Activated T-cell treated with anti-CD3 and anti-CD28 coated beads for 4 hours (primary cell): ENCODE measurements at regions not wholly inside any gene's neighbourhood (a gene's known extent, or its start where the extent isn't known, plus 50 kb on each side); places are given as distances from the start of the nearest gene placed in this dataset.

ENCODE experiments used
- DNase-seq: peaks from one replicate; pipeline ENCODE4 v3.0.0-alpha.2; 2020

GRCh38 chr4:20354120-20354519 lies 102.4 kb downstream of the SLIT2 start:
- no peak for DNase-seq

- no peak for DNase-seq
Measured at GRCh38 chr4:20356565-20356964, 104.9 kb downstream of the SLIT2 start.

GRCh38 chr4:20358110-20358509 lies 106.4 kb downstream of the SLIT2 start:
- no peak for DNase-seq

- DNase-seq = no peak
Measured at GRCh38 chr4:20359692-20360091, 108.0 kb downstream of the SLIT2 start.

- no peak for DNase-seq
Measured at GRCh38 chr4:20362148-20362547, 110.4 kb downstream of the SLIT2 start.

GRCh38 chr4:20364969-20365368 lies 113.3 kb downstream of the SLIT2 start:
- DNase-seq = no peak

- no peak for DNase-seq
Measured at GRCh38 chr4:20367446-20367845, 115.7 kb downstream of the SLIT2 start.

GRCh38 chr4:20368926-20369325 lies 117.2 kb downstream of the SLIT2 start:
- no peak for DNase-seq

GRCh38 chr4:20370274-20370673 lies 118.6 kb downstream of the SLIT2 start:
- DNase-seq = no peak

GRCh38 chr4:20376070-20376469 lies 124.4 kb downstream of the SLIT2 start:
- no peak for DNase-seq

GRCh38 chr4:20378181-20378580 lies 126.5 kb downstream of the SLIT2 start:
- no peak for DNase-seq

- no peak for DNase-seq
Measured at GRCh38 chr4:20381005-20381404, 129.3 kb downstream of the SLIT2 start.

GRCh38 chr4:20383283-20383682 lies 131.6 kb downstream of the SLIT2 start:
- DNase-seq = no peak

- no peak for DNase-seq
Measured at GRCh38 chr4:20383969-20384368, 132.3 kb downstream of the SLIT2 start.

GRCh38 chr4:20384456-20384855 lies 132.8 kb downstream of the SLIT2 start:
- DNase-seq = no peak

GRCh38 chr4:20386001-20386740 lies 134.5 kb downstream of the SLIT2 start:
- DNase-seq = no peak

- DNase-seq = no peak
Measured at GRCh38 chr4:20386906-20387305, 135.2 kb downstream of the SLIT2 start.

GRCh38 chr4:20391198-20391597 lies 139.5 kb downstream of the SLIT2 start:
- DNase-seq = no peak

- DNase-seq = no peak
Measured at GRCh38 chr4:20391912-20392311, 140.2 kb downstream of the SLIT2 start.

GRCh38 chr4:20393486-20394100 lies 141.9 kb downstream of the SLIT2 start:
- no peak for DNase-seq

- no peak for DNase-seq
Measured at GRCh38 chr4:20394512-20394911, 142.8 kb downstream of the SLIT2 start.

- DNase-seq = no peak
Measured at GRCh38 chr4:20395160-20395773, 143.6 kb downstream of the SLIT2 start.

GRCh38 chr4:20403290-20403689 lies 151.6 kb downstream of the SLIT2 start:
- no peak for DNase-seq

- no peak for DNase-seq
Measured at GRCh38 chr4:20403846-20404245, 152.1 kb downstream of the SLIT2 start.
